Suprapubic skin (tissue), 4 donors: ENCODE measurements at regions not wholly inside any gene's neighbourhood (a gene's known extent, or its start where the extent isn't known, plus 50 kb on each side); places are given as distances from the start of the nearest gene placed in this dataset.
"Not testable (repeated sequence)": the region's sequence is repeated elsewhere in the genome, so short reads cannot be mapped to it uniquely, and the experiment has no call there.

Experiments
- DNase-seq, 2 donors: peaks; one replicate each; pipeline ENCODE4 v3.0.0-alpha.2; 2019; ENCODE audit warnings: low spot score in 2 of 2
- H3K27ac ChIP-seq: fragments of 200-600 bp; sonication (generic); one replicate; pipeline ENCODE4 v1.5.1; 2019
- H3K27me3 ChIP-seq: fragments of 200-600 bp; sonication (generic); one replicate; pipeline ENCODE4 v1.5.1; 2019
- H3K36me3 ChIP-seq: fragments of 200-600 bp; sonication (generic); one replicate; pipeline ENCODE4 v1.5.1; 2019
- H3K4me1 ChIP-seq: fragments of 200-600 bp; sonication (generic); one replicate; pipeline ENCODE4 v1.5.1; 2019
- H3K4me3 ChIP-seq: fragments of 200-600 bp; sonication (generic); one replicate; pipeline ENCODE4 v1.5.1; 2019; ENCODE audit warnings: mild to moderate bottlenecking
- H3K9me3 ChIP-seq: fragments of 200-600 bp; sonication (generic); one replicate; pipeline ENCODE4 v1.5.1; 2019
- EP300 ChIP-seq: sonication (generic); formaldehyde crosslinking; IDR thresholded peaks from one replicate; pipeline ENCODE4 v1.6.1; 2017; ENCODE audit warnings: antibody characterized with exemption
- POLR2A ChIP-seq, 2 donors: fragments of 450-650 bp; IDR thresholded peaks; one replicate each; pipeline ENCODE4 v1.6.1; 2017; ENCODE audit warnings: antibody characterized with exemption in 2 of 2, mild to moderate bottlenecking in 2 of 2, moderate library complexity in 2 of 2
- POLR2AphosphoS5 ChIP-seq, 3 donors: sonication (generic); formaldehyde crosslinking; IDR thresholded peaks; one replicate each; pipeline ENCODE4 v1.6.1; 2017; ENCODE audit warnings: antibody characterized with exemption in 3 of 3
- WGBS: methylation state at CpG from one replicate; pipeline ENCODE4 v1.1.5; 2018; 5-methylcytosine and 5-hydroxymethylcytosine counted together
- TF ChIP-seq, protein P1 (sequence below), 2 donors: fragments of 200-600 bp in 1 of 2; fragments of 450-650 bp in 1 of 2; sonication (generic) in 1 of 2; IDR thresholded peaks; one replicate each; pipeline ENCODE4 v1.5.1; 2016 to 2019; ENCODE audit warnings: antibody characterized with exemption in 2 of 2, mild to moderate bottlenecking in 1 of 2, moderate library complexity in 1 of 2

DNA sequence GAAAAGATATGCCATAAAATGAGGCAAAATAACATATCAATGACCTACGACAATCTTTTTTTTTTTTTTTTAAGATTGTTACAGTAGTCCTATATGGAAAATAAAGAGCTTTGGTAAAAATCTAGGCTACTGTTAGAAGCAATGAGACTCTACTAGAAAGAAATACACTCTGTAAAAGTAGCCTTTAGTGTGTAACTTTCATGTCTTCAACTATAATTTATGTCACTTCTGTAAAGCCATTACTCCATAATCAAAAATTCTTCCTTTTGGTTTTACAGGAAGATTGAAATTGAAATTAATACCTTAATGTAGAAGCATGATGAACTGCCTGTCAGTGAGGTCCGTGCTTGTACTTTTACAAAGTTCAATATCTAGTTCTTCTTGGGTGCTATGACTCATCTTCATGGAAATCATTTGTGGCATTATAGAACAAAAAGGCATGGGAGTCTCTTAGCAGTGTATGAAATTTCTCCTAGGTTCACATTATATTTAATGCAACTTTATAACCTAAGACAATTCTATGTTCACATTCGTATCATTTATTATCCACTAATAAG lies 1393.1 kb downstream of the EFNA5 start:
- peaks cover 5% of the 10 kb centered on the region for H3K9me3 ChIP-seq
- H3K4me3 ChIP-seq = no peak overlapping the region
- no peaks in the 10 kb centered on the region for H3K27me3 ChIP-seq
- H3K36me3 ChIP-seq = no peaks in the 10 kb centered on the region
- TF ChIP-seq POLR2A (IDR thresholded peaks at IDR 0.05) (no peak), EP300 (no peak), POLR2AphosphoS5 (IDR thresholded peaks at IDR 0.05) (no peak)
- TF ChIP-seq, protein P1, sequence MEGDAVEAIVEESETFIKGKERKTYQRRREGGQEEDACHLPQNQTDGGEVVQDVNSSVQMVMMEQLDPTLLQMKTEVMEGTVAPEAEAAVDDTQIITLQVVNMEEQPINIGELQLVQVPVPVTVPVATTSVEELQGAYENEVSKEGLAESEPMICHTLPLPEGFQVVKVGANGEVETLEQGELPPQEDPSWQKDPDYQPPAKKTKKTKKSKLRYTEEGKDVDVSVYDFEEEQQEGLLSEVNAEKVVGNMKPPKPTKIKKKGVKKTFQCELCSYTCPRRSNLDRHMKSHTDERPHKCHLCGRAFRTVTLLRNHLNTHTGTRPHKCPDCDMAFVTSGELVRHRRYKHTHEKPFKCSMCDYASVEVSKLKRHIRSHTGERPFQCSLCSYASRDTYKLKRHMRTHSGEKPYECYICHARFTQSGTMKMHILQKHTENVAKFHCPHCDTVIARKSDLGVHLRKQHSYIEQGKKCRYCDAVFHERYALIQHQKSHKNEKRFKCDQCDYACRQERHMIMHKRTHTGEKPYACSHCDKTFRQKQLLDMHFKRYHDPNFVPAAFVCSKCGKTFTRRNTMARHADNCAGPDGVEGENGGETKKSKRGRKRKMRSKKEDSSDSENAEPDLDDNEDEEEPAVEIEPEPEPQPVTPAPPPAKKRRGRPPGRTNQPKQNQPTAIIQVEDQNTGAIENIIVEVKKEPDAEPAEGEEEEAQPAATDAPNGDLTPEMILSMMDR (IDR thresholded peaks at IDR 0.05) = no peak
- 82% methylated on average over 3 of the region's 3 CpGs for WGBS
- DNase-seq = no peak
- no peak overlapping the region for H3K27ac ChIP-seq
- H3K4me1 ChIP-seq = no peaks in the 10 kb centered on the region

DNA sequence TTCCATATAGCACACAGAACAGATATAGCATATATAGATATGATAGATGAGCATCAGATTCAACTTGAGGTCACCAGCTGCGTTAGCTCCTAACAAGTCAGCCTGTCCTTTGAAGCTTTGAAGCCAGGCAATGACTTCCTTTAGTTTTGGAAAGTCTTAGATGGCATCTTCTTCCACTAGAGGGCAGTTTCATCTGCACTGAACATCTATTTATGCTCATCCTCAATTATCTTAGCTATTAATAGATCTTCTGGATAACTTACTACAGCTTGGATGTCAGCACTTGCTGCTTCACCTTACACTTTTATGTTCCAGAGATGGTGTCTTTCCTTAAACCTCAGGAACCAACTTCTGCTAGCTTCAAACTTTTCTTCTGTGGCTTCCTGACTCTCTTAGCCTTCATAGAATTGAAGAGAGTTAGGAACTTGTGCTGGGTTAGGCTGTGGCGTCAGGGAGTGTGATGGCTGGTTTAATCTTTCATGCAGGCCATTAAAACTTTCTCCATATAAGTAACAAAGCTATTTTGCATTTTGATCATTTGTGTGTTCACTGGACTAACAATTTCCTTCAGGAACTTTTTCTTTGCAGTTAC lies 1401.4 kb downstream of the EFNA5 start:
- H3K27ac ChIP-seq = no peak overlapping the region
- no peaks in the 10 kb centered on the region for H3K36me3 ChIP-seq
- TF ChIP-seq, protein P1 (IDR thresholded peaks at IDR 0.05) = peak in 1 of 2 donors; percentile 30
- no peak for TF ChIP-seq POLR2AphosphoS5 (IDR thresholded peaks at IDR 0.05)
- H3K4me1 ChIP-seq = no peaks in the 10 kb centered on the region
- no peak overlapping the region for H3K4me3 ChIP-seq
- no peak for DNase-seq
- H3K27me3 ChIP-seq = no peaks in the 10 kb centered on the region
- peaks cover 5% of the 10 kb centered on the region for H3K9me3 ChIP-seq
- 47% methylated on average over 2 of the region's 2 CpGs for WGBS

DNA sequence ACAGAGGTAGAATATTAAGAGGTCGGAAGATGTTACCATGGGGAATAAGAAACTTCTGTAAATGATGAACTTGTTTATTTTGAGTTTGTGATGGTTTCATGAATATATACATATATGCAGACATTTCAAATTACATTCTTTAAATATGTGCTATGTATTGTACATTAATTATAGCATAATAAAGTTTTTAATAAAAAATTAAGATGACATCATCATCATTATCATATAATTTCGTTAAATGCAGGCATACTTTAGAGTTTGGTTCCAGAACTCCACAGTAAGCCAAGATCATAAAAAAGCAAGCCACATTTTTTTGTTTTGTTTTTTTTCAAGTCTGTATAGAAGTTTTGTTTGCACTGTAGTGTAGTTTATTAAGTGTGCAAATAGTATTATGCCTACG lies 1403.5 kb downstream of the EFNA5 start:
- no peaks in the 10 kb centered on the region for H3K9me3 ChIP-seq
- TF ChIP-seq EP300 (no peak), POLR2AphosphoS5 (IDR thresholded peaks at IDR 0.05) (no peak), POLR2A (IDR thresholded peaks at IDR 0.05) (no peak)
- TF ChIP-seq, protein P1 (IDR thresholded peaks at IDR 0.05) = no peak
- no peak overlapping the region for H3K4me3 ChIP-seq
- no peaks in the 10 kb centered on the region for H3K4me1 ChIP-seq
- no peaks in the 10 kb centered on the region for H3K27me3 ChIP-seq
- no peak overlapping the region for H3K27ac ChIP-seq
- no peak for DNase-seq
- 72% methylated on average over 3 of the region's 3 CpGs for WGBS
- H3K36me3 ChIP-seq = no peaks in the 10 kb centered on the region

DNA sequence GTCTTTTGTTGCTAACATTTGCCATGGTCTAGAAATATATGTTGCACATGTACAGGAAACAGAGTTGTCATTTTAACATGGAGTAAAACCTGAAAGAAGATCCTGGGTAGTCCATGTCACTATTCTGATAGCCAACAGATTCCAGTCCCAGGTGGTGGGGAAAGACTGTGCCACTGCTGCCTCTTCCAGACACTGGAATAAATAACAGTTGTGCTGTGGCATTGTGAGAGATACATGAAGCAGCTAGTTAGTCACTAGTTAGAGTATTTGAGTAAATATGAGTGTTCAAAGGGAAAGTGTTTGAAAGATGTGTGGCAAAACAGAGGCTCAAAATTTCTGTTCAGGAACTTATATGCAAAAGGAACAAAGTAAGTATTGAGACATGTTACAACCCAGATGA lies 1408.3 kb downstream of the EFNA5 start:
- no peak for TF ChIP-seq EP300
- TF ChIP-seq POLR2AphosphoS5 (IDR thresholded peaks at IDR 0.05) = no peak
- no peak for TF ChIP-seq POLR2A (IDR thresholded peaks at IDR 0.05)
- TF ChIP-seq, protein P1 (IDR thresholded peaks at IDR 0.05) = no peak
- Histone ChIP-seq H3K4me1 (no peaks in the 10 kb centered on the region), H3K27ac (no peak overlapping the region), H3K36me3 (no peaks in the 10 kb centered on the region), H3K4me3 (no peak overlapping the region), H3K27me3 (no peaks in the 10 kb centered on the region), H3K9me3 (no peaks in the 10 kb centered on the region)
- no peak for DNase-seq

DNA sequence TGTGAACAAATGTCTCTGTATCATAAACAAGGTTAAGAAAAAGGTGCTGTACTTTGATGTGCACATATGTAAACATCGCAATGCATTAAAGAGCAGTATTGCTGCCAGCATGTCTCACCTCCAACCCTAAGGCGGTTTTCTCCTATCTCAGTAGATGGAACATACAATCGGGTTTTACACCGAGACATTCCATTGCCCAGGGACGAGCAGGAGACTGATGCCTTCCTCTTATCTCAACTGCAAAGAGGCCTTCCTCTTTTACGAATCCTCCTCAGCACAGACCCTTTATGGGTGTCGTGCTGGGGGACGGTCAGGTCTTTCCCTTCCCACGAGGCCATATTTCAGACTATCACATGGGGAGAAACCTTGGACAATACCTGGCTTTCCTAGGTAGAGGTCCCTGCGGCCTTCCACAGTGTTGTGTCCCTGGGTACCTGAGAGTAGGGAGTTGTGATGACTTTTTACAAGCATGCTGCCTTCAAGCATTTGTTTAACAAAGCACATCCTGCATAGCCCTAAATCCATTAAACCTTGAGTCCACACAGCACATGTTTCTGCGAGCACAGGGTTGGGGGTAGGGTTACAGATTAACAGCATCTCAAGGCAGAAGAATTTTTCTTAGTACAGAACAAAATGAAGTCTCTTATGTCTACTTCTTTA lies 1411.2 kb downstream of the EFNA5 start:
- not testable (repeated sequence) for H3K27ac ChIP-seq, H3K9me3 ChIP-seq, DNase-seq, H3K4me1 ChIP-seq, H3K4me3 ChIP-seq, H3K27me3 ChIP-seq, H3K36me3 ChIP-seq
- 73% methylated on average over 11 of the region's 11 CpGs for WGBS
